Caco-2 (cell line): ENCODE measurements at regions not wholly inside any gene's neighbourhood (a gene's known extent, or its start where the extent isn't known, plus 50 kb on each side); places are given as distances from the start of the nearest gene placed in this dataset.

ENCODE experiments used
- BruUV-seq: library from RNA; stranded (reverse); fragments of 400-500 nt; replicated peaks from 2 replicates; lab custom pipeline; 2021; lab: Mats Ljungman, UMichigan
- CTCF ChIA-PET: fragments of 300-600 bp; sonication (Branson Sonifier 250); formaldehyde crosslinking; loops from one replicate; lab custom pipeline; 2022; ENCODE audit warnings: antibody characterized with exemption; lab: Charles Lee
- POLR2A ChIA-PET: fragments of 300-600 bp; sonication (Branson Sonifier 250); formaldehyde crosslinking; loops from one replicate; lab custom pipeline; 2022; ENCODE audit warnings: antibody characterized with exemption; lab: Charles Lee
- DNase-seq, 2 experiments: peaks; one replicate each; pipeline versions ENCODE4 v3.0.0 to v3.0.0-alpha.2; 2020 to 2022
- H3K27me3 ChIP-seq: replicated peaks from 2 replicates; pipeline ENCODE4 v1.6.0; 2011; ENCODE audit warnings: low read length; ENCODE audit not compliant: control insufficient read depth, insufficient read depth
- H3K36me3 ChIP-seq: 2 replicates; pipeline ENCODE4 v1.5.1; 2011; ENCODE audit warnings: low read length; ENCODE audit not compliant: control insufficient read depth, insufficient read depth
- H3K4me1 ChIP-seq: fragments of 250-450 bp; sonication (Bioruptor Pico); 2 replicates; pipeline ENCODE4 v1.5.1; 2020; ENCODE audit warnings: mild to moderate bottlenecking
- H3K4me3 ChIP-seq: 2 replicates; pipeline ENCODE4 v1.5.1; 2011; ENCODE audit warnings: low read depth, mild to moderate bottlenecking, control low read depth, low read length
- H3K9me3 ChIP-seq: fragments of 250-450 bp; sonication (Bioruptor Pico); 2 replicates; pipeline ENCODE4 v1.5.1; 2020; ENCODE audit warnings: mild to moderate bottlenecking, moderate library complexity
- H3K27ac Mint-ChIP-seq: one replicate; pipeline ENCODE4 v1.8.0; 2022; ENCODE audit warnings: mixed read lengths; ENCODE audit not compliant: unreplicated experiment
- H3K27me3 Mint-ChIP-seq: one replicate; pipeline ENCODE4 v1.8.0; 2022; ENCODE audit warnings: mixed read lengths; ENCODE audit not compliant: insufficient read depth, unreplicated experiment
- H3K36me3 Mint-ChIP-seq: one replicate; pipeline ENCODE4 v1.8.0; 2022; ENCODE audit warnings: mild to moderate bottlenecking, mixed read lengths; ENCODE audit not compliant: insufficient read depth, unreplicated experiment
- H3K4me1 Mint-ChIP-seq: one replicate; pipeline ENCODE4 v1.8.0; 2022; ENCODE audit warnings: low read depth, mixed read lengths; ENCODE audit not compliant: unreplicated experiment
- H3K4me3 Mint-ChIP-seq: one replicate; pipeline ENCODE4 v1.8.0; 2022; ENCODE audit warnings: mild to moderate bottlenecking, moderate library complexity, mixed read lengths; ENCODE audit not compliant: unreplicated experiment
- H3K9me3 Mint-ChIP-seq: one replicate; pipeline ENCODE4 v1.8.0; 2022; ENCODE audit warnings: mixed read lengths; ENCODE audit not compliant: unreplicated experiment
- intact Hi-C: fragments of 100-400 bp; cut with micrococcal nuclease; formaldehyde crosslinking; loops from one replicate; pipeline ENCODE4 v1.10.0; 2022; ENCODE audit not compliant: unreplicated experiment
- TF ChIP-seq, protein P1 (sequence below), 2 experiments: fragments of 200-600 bp in 1 of 2; IDR thresholded peaks; 1 replicate in 1 of 2; 2 replicates in 1 of 2; pipeline versions ENCODE4 v1.5.1 to v1.8.0; 2011 to 2022; ENCODE audit warnings: antibody characterized with exemption in 1 of 2, control low read depth in 1 of 2, inconsistent platforms in 1 of 2, low read depth in 1 of 2, low read length in 1 of 2, mild to moderate bottlenecking in 1 of 2, moderate library complexity in 1 of 2; ENCODE audit not compliant: insufficient read depth in 1 of 2, severe bottlenecking in 1 of 2, unreplicated experiment in 1 of 2

DNA sequence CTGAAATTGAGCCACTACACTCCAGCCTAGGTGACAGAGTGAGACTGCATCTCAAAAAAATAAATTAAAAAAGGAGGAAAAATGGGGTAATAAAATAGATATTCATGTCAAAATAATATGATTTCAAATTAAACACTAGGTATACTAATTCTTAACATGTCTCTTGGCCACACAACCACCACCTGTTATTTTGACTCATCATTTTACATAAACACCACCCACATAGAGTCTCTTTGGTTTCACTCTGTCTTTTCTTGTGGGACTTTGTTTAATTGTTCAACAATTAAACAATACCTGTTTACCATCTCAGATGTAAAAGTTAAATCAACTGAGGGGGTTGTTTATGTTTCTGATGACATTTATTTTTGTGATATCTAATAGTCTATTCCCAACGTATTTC lies 476.8 kb upstream of the ADGRB3 start:
- ChIA-PET CTCF (no interaction called here), POLR2A (no interaction called here)
- no peak overlapping the region for H3K4me3 ChIP-seq
- no peak for DNase-seq
- no peaks in the 10 kb centered on the region for H3K27me3 ChIP-seq
- TF ChIP-seq, protein P1, sequence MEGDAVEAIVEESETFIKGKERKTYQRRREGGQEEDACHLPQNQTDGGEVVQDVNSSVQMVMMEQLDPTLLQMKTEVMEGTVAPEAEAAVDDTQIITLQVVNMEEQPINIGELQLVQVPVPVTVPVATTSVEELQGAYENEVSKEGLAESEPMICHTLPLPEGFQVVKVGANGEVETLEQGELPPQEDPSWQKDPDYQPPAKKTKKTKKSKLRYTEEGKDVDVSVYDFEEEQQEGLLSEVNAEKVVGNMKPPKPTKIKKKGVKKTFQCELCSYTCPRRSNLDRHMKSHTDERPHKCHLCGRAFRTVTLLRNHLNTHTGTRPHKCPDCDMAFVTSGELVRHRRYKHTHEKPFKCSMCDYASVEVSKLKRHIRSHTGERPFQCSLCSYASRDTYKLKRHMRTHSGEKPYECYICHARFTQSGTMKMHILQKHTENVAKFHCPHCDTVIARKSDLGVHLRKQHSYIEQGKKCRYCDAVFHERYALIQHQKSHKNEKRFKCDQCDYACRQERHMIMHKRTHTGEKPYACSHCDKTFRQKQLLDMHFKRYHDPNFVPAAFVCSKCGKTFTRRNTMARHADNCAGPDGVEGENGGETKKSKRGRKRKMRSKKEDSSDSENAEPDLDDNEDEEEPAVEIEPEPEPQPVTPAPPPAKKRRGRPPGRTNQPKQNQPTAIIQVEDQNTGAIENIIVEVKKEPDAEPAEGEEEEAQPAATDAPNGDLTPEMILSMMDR (IDR thresholded peaks at IDR 0.05; ENCODE audit: insufficient read depth in 1 of 2, low read depth in 1 of 2, low read length in 1 of 2, severe bottlenecking in 1 of 2, unreplicated experiment in 1 of 2) = no peak
- no peaks in the 10 kb centered on the region for H3K4me1 ChIP-seq
- no peaks in the 10 kb centered on the region for H3K27me3 Mint-ChIP-seq
- H3K36me3 ChIP-seq = no peaks in the 10 kb centered on the region
- no peaks in the 10 kb centered on the region for H3K4me1 Mint-ChIP-seq
- no peak overlapping the region for H3K27ac Mint-ChIP-seq
- H3K4me3 Mint-ChIP-seq = no peak overlapping the region
- H3K9me3 ChIP-seq = peaks cover 3% of the 10 kb centered on the region; the same call in 1 of the 2 replicates
- intact Hi-C loops = no loop called here
- no TSS peak for BruUV-seq
- no peaks in the 10 kb centered on the region for H3K9me3 Mint-ChIP-seq
- H3K36me3 Mint-ChIP-seq = no peaks in the 10 kb centered on the region

DNA sequence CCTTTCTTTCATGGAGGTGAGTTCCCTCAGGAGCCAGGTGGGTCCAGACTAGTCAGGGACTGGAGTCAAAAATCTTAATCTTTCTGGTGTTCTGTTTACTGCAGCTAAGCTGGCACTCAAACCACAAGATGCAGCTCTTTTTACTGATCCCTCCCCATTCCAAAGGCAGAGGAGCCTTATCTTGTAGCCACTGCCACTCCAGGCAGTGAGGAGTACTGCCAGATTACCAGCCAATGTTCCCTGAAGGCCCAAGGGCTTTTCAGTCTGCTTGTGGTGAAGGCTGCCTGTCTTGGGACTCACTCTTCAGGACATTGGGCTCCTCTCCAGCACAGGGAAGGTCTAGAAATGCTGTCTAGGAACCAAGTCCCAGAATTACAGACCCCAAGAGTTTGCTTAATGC lies 490.4 kb upstream of the ADGRB3 start:
- intact Hi-C loops = no loop called here
- no TSS peak for BruUV-seq
- Histone ChIP-seq H3K9me3 (no peaks in the 10 kb centered on the region), H3K4me1 (no peaks in the 10 kb centered on the region), H3K27me3 (no peaks in the 10 kb centered on the region), H3K36me3 (no peaks in the 10 kb centered on the region), H3K4me3 (no peak overlapping the region)
- Mint-ChIP-seq H3K4me3 (no peak overlapping the region), H3K4me1 (no peaks in the 10 kb centered on the region), H3K27me3 (peaks cover 5% of the 10 kb centered on the region), H3K36me3 (no peaks in the 10 kb centered on the region), H3K27ac (no peak overlapping the region), H3K9me3 (peaks cover 10% of the 10 kb centered on the region)
- POLR2A ChIA-PET = no interaction called here
- DNase-seq = no peak
- TF ChIP-seq, protein P1 (IDR thresholded peaks at IDR 0.05; ENCODE audit: insufficient read depth in 1 of 2, low read depth in 1 of 2, low read length in 1 of 2, severe bottlenecking in 1 of 2, unreplicated experiment in 1 of 2) = no peak
- CTCF ChIA-PET = no interaction called here

- H3K4me1 ChIP-seq = no peaks in the 10 kb centered on the region
- POLR2A ChIA-PET = no interaction called here
Observed at GRCh38 chr6:68141190-68141589, 493.9 kb upstream of the ADGRB3 start.

More at GRCh38 chr6:68141190-68141589, 493.9 kb upstream of the ADGRB3 start:
- TF ChIP-seq, protein P1 (IDR thresholded peaks at IDR 0.05; ENCODE audit: insufficient read depth in 1 of 2, low read depth in 1 of 2, low read length in 1 of 2, severe bottlenecking in 1 of 2, unreplicated experiment in 1 of 2) = no peak
- H3K36me3 Mint-ChIP-seq = no peaks in the 10 kb centered on the region
- H3K9me3 ChIP-seq = no peaks in the 10 kb centered on the region
- no peak overlapping the region for H3K4me3 ChIP-seq
- no peak overlapping the region for H3K27ac Mint-ChIP-seq
- intact Hi-C loops = no loop called here
- H3K36me3 ChIP-seq = no peaks in the 10 kb centered on the region
- CTCF ChIA-PET = no interaction called here
- BruUV-seq = no TSS peak
- H3K4me1 Mint-ChIP-seq = no peaks in the 10 kb centered on the region
- no peak for DNase-seq
- no peak overlapping the region for H3K4me3 Mint-ChIP-seq
- H3K9me3 Mint-ChIP-seq = peaks cover 10% of the 10 kb centered on the region
- H3K27me3 ChIP-seq = no peaks in the 10 kb centered on the region
- H3K27me3 Mint-ChIP-seq = peaks cover 5% of the 10 kb centered on the region
